ENCODE measurements at regions not wholly inside any gene's neighbourhood (a gene's known extent, or its start where the extent isn't known, plus 50 kb on each side); places are given as distances from the start of the nearest gene placed in this dataset.
"Not testable (repeated sequence)": the region's sequence is repeated elsewhere in the genome, so short reads cannot be mapped to it uniquely, and the experiment has no call there.

GRCh38 chr7:34558022-34558421, 100.0 kb upstream of the NPSR1 start:
- no peak for TF ChIP-seq CTCF (IDR thresholded peaks at IDR 0.05; ENCODE audit: low read depth, low read length, missing control alignments)
- H3K4me3 ChIP-seq (ENCODE audit: low read depth, low read length): no peak overlapping the region
- DNase-seq (ENCODE audit: low read depth): no peak
- in situ Hi-C loops (cut with HindIII; ENCODE audit: low sequenced_read_pairs): no loop called here

GRCh38 chr7:34564091-34564490, 93.9 kb upstream of the NPSR1 start:
- in situ Hi-C loops (cut with HindIII; ENCODE audit: low sequenced_read_pairs): no loop called here
- DNase-seq (ENCODE audit: low read depth): no peak
- TF ChIP-seq CTCF (IDR thresholded peaks at IDR 0.05; ENCODE audit: low read depth, low read length, missing control alignments): no peak
- no peak overlapping the region for H3K4me3 ChIP-seq (ENCODE audit: low read depth, low read length)

- in situ Hi-C loops (cut with HindIII; ENCODE audit: low sequenced_read_pairs): no loop called here
- DNase-seq (ENCODE audit: low read depth): no peak
Measured at GRCh38 chr7:34567906-34568305, 90.1 kb upstream of the NPSR1 start.

GRCh38 chr7:34569975-34570699, 87.9 kb upstream of the NPSR1 start:
- no peak for DNase-seq (ENCODE audit: low read depth)
- no peak for TF ChIP-seq CTCF (IDR thresholded peaks at IDR 0.05; ENCODE audit: low read depth, low read length, missing control alignments)
- in situ Hi-C loops (cut with HindIII; ENCODE audit: low sequenced_read_pairs): no loop called here
- no peak overlapping the region for H3K4me3 ChIP-seq (ENCODE audit: low read depth, low read length)

More at GRCh38 chr7:34567906-34568305, 90.1 kb upstream of the NPSR1 start:
- TF ChIP-seq CTCF (IDR thresholded peaks at IDR 0.05; ENCODE audit: low read depth, low read length, missing control alignments): no peak
- no peak overlapping the region for H3K4me3 ChIP-seq (ENCODE audit: low read depth, low read length)

GRCh38 chr7:34575006-34575405, 83.0 kb upstream of the NPSR1 start:
- in situ Hi-C loops (cut with HindIII; ENCODE audit: low sequenced_read_pairs): no loop called here
- TF ChIP-seq CTCF (IDR thresholded peaks at IDR 0.05; ENCODE audit: low read depth, low read length, missing control alignments): no peak
- DNase-seq (ENCODE audit: low read depth): no peak
- no peak overlapping the region for H3K4me3 ChIP-seq (ENCODE audit: low read depth, low read length)

GRCh38 chr7:34577934-34578333, 80.1 kb upstream of the NPSR1 start:
- DNase-seq (ENCODE audit: low read depth); in situ Hi-C loops (cut with HindIII; ENCODE audit: low sequenced_read_pairs); H3K4me3 ChIP-seq (ENCODE audit: low read depth, low read length): not testable (repeated sequence)

- H3K4me3 ChIP-seq (ENCODE audit: low read depth, low read length); DNase-seq (ENCODE audit: low read depth); in situ Hi-C loops (cut with HindIII; ENCODE audit: low sequenced_read_pairs): not testable (repeated sequence)
Measured at GRCh38 chr7:34581698-34582097, 76.3 kb upstream of the NPSR1 start.

- DNase-seq (ENCODE audit: low read depth): no peak
- in situ Hi-C loops (cut with HindIII; ENCODE audit: low sequenced_read_pairs): no loop called here
- H3K4me3 ChIP-seq (ENCODE audit: low read depth, low read length): no peak overlapping the region
- no peak for TF ChIP-seq CTCF (IDR thresholded peaks at IDR 0.05; ENCODE audit: low read depth, low read length, missing control alignments)
Measured at GRCh38 chr7:34584526-34584925, 73.5 kb upstream of the NPSR1 start.

Measured in astrocyte of the cerebellum (primary cell).